ENCODE measurements at regions not wholly inside any gene's neighbourhood (a gene's known extent, or its start where the extent isn't known, plus 50 kb on each side); places are given as distances from the start of the nearest gene placed in this dataset.

- whole genome bisulfite sequencing (ENCODE audit: insufficient coverage): 0% methylated on average over 3 of the region's 7 CpGs
- Mint-ChIP-seq H3K4me3 (peak overlapping the region; percentile 47 to 67), H3K9me3 (no peaks in the 10 kb centered on the region), H3K4me1 (peaks cover 88% of the 10 kb centered on the region), H3K27ac (peak overlapping the region; percentile 91 to 96 (median 94)), H3K27me3 (ENCODE audit: low read depth in 3 of 3) (peaks cover 0 to 2% (median 0%) of the 10 kb centered on the region in 3 donors), H3K36me3 (peaks cover 0 to 2% of the 10 kb centered on the region in 2 donors)
- no peak for TF ChIP-seq CTCF (IDR thresholded peaks at IDR 0.05)
- no peaks in the 10 kb centered on the region for H3K27me3 ChIP-seq (ENCODE audit: control insufficient read depth in 2 of 2, insufficient read depth in 2 of 2, low read length in 2 of 2)
- no peaks in the 10 kb centered on the region for H3K79me2 ChIP-seq (ENCODE audit: insufficient read depth, low read length)
- no peak overlapping the region for H3K9ac ChIP-seq (ENCODE audit: insufficient read depth, low read length, poor library complexity, severe bottlenecking)
- intact Hi-C loops (cut with micrococcal nuclease): loop anchor here (5.0 kb wide), 3 partner anchors 41 to 81 kb away; no protein-coding TSS in a partner anchor
- H3K9me3 ChIP-seq (replicated peaks in 1 of 2; ENCODE audit: control insufficient read depth in 1 of 2, insufficient read depth in 1 of 2, low read length in 2 of 2): no peaks in the 10 kb centered on the region
- H3K27ac ChIP-seq (ENCODE audit: low read depth in 1 of 2, low read length in 2 of 2): peak overlapping the region; percentile 76 to 82
- H3K4me3 ChIP-seq (replicated peaks in 1 of 3; ENCODE audit: low read depth in 2 of 3, low read length in 3 of 3): peak overlapping the region in 1 of 3 experiments; percentile 48
- H3K36me3 ChIP-seq (replicated peaks in 1 of 2; ENCODE audit: control insufficient read depth in 1 of 2, insufficient read depth in 2 of 2, low read length in 2 of 2): no peaks in the 10 kb centered on the region
- DNase-seq: peak; percentile 87 to 96 (median 92)
- peaks cover 78 to 88% of the 10 kb centered on the region in 2 donors for H3K4me1 ChIP-seq (ENCODE audit: control insufficient read depth in 1 of 2, insufficient read depth in 2 of 2, low read length in 2 of 2)
- peak overlapping the region; percentile 52 for H2AFZ ChIP-seq (ENCODE audit: insufficient read depth, low read depth, low read length, poor library complexity, severe bottlenecking)
- peak overlapping the region; percentile 70 for H3K4me2 ChIP-seq (replicated peaks; ENCODE audit: extremely low read depth, low read length, poor library complexity, severe bottlenecking)
- no peaks in the 10 kb centered on the region for H4K20me1 ChIP-seq (ENCODE audit: insufficient read depth, low read length)
Measured at GRCh38 chr1:229068270-229068987, 202.5 kb upstream of the RAB4A start.

- H3K4me2 ChIP-seq (replicated peaks; ENCODE audit: extremely low read depth, low read length, poor library complexity, severe bottlenecking): peak overlapping the region; percentile 70
- Mint-ChIP-seq H3K4me1 (peaks cover 83% of the 10 kb centered on the region), H3K27ac (peak overlapping the region; percentile 91 to 96 (median 94)), H3K36me3 (peaks cover 0 to 2% of the 10 kb centered on the region in 2 donors), H3K9me3 (no peaks in the 10 kb centered on the region), H3K27me3 (ENCODE audit: low read depth in 3 of 3) (peaks cover 0 to 2% (median 0%) of the 10 kb centered on the region in 3 donors), H3K4me3 (no peak overlapping the region)
- no peaks in the 10 kb centered on the region for H3K79me2 ChIP-seq (ENCODE audit: insufficient read depth, low read length)
- no peak overlapping the region for H2AFZ ChIP-seq (ENCODE audit: insufficient read depth, low read depth, low read length, poor library complexity, severe bottlenecking)
- H3K9me3 ChIP-seq (replicated peaks in 1 of 2; ENCODE audit: control insufficient read depth in 1 of 2, insufficient read depth in 1 of 2, low read length in 2 of 2): no peaks in the 10 kb centered on the region
- no peaks in the 10 kb centered on the region for H4K20me1 ChIP-seq (ENCODE audit: insufficient read depth, low read length)
- H3K36me3 ChIP-seq (replicated peaks in 1 of 2; ENCODE audit: control insufficient read depth in 1 of 2, insufficient read depth in 2 of 2, low read length in 2 of 2): no peaks in the 10 kb centered on the region
- H3K9ac ChIP-seq (ENCODE audit: insufficient read depth, low read length, poor library complexity, severe bottlenecking): no peak overlapping the region
- no peak overlapping the region for H3K4me3 ChIP-seq (replicated peaks in 1 of 3; ENCODE audit: low read depth in 2 of 3, low read length in 3 of 3)
- H3K4me1 ChIP-seq (ENCODE audit: control insufficient read depth in 1 of 2, insufficient read depth in 2 of 2, low read length in 2 of 2): peaks cover 75 to 81% of the 10 kb centered on the region in 2 donors
- intact Hi-C loops (cut with micrococcal nuclease): loop anchor here (5.0 kb wide), 3 partner anchors 42 to 82 kb away; no protein-coding TSS in a partner anchor
- no peak for TF ChIP-seq CTCF (IDR thresholded peaks at IDR 0.05)
- peak overlapping the region in 1 of 2 donors; percentile 82 for H3K27ac ChIP-seq (ENCODE audit: low read depth in 1 of 2, low read length in 2 of 2)
- no peaks in the 10 kb centered on the region for H3K27me3 ChIP-seq (ENCODE audit: control insufficient read depth in 2 of 2, insufficient read depth in 2 of 2, low read length in 2 of 2)
- DNase-seq: no peak
Measured at GRCh38 chr1:229069176-229069575, 201.7 kb upstream of the RAB4A start.

All from CD14-positive monocyte (primary cell).